ENCODE measurements at regions not wholly inside any gene's neighbourhood (a gene's known extent, or its start where the extent isn't known, plus 50 kb on each side); places are given as distances from the start of the nearest gene placed in this dataset.
"Not testable (repeated sequence)": the region's sequence is repeated elsewhere in the genome, so short reads cannot be mapped to it uniquely, and the experiment has no call there.

- DNase-seq (ENCODE audit: low spot score) = no peak
These were observed 376.6 kb upstream of the SEMA6A start for GRCh38 chr5:116951219-116951618.

GRCh38 chr5:116947691-116948528 is 373.3 kb upstream of the SEMA6A start:
- DNase-seq (ENCODE audit: low spot score) = peak; percentile 59

GRCh38 chr5:116945613-116946382 is 371.2 kb upstream of the SEMA6A start:
- DNase-seq (ENCODE audit: low spot score) = not testable (repeated sequence)

GRCh38 chr5:116944183-116944582 is 369.6 kb upstream of the SEMA6A start:
- no peak for DNase-seq (ENCODE audit: low spot score)

- DNase-seq (ENCODE audit: low spot score) = no peak
These were observed 368.0 kb upstream of the SEMA6A start for GRCh38 chr5:116942622-116943021.

- DNase-seq (ENCODE audit: low spot score) = no peak
These were observed 365.0 kb upstream of the SEMA6A start for GRCh38 chr5:116939641-116940040.

- no peak for DNase-seq (ENCODE audit: low spot score)
These were observed 363.9 kb upstream of the SEMA6A start for GRCh38 chr5:116938488-116938887.

- DNase-seq (ENCODE audit: low spot score) = no peak
These were observed 361.0 kb upstream of the SEMA6A start for GRCh38 chr5:116935561-116936162.

- DNase-seq (ENCODE audit: low spot score) = no peak
These were observed 356.0 kb upstream of the SEMA6A start for GRCh38 chr5:116930616-116931015.

- DNase-seq (ENCODE audit: low spot score) = no peak
These were observed 348.7 kb upstream of the SEMA6A start for GRCh38 chr5:116923344-116923743.

- no peak for DNase-seq (ENCODE audit: low spot score)
These were observed 347.9 kb upstream of the SEMA6A start for GRCh38 chr5:116922532-116922931.

- no peak for DNase-seq (ENCODE audit: low spot score)
These were observed 340.4 kb upstream of the SEMA6A start for GRCh38 chr5:116914869-116915504.

- DNase-seq (ENCODE audit: low spot score) = no peak
These were observed 337.6 kb upstream of the SEMA6A start for GRCh38 chr5:116912221-116912620.

GRCh38 chr5:116911074-116911473 is 336.5 kb upstream of the SEMA6A start:
- no peak for DNase-seq (ENCODE audit: low spot score)

GRCh38 chr5:116908537-116908936 is 333.9 kb upstream of the SEMA6A start:
- no peak for DNase-seq (ENCODE audit: low spot score)

- DNase-seq (ENCODE audit: low spot score) = no peak
These were observed 331.3 kb upstream of the SEMA6A start for GRCh38 chr5:116905885-116906284.

GRCh38 chr5:116900793-116901192 is 326.2 kb upstream of the SEMA6A start:
- DNase-seq (ENCODE audit: low spot score) = no peak

- DNase-seq (ENCODE audit: low spot score) = no peak
These were observed 324.3 kb upstream of the SEMA6A start for GRCh38 chr5:116898917-116899316.

- no peak for DNase-seq (ENCODE audit: low spot score)
These were observed 322.7 kb upstream of the SEMA6A start for GRCh38 chr5:116897291-116897690.

GRCh38 chr5:116896001-116896400 is 321.4 kb upstream of the SEMA6A start:
- DNase-seq (ENCODE audit: low spot score) = no peak

GRCh38 chr5:116892993-116893392 is 318.4 kb upstream of the SEMA6A start:
- DNase-seq (ENCODE audit: low spot score) = no peak

GRCh38 chr5:116887104-116887503 is 312.5 kb upstream of the SEMA6A start:
- no peak for DNase-seq (ENCODE audit: low spot score)
